Lower leg skin (tissue), 3 donors: ENCODE measurements at regions not wholly inside any gene's neighbourhood (a gene's known extent, or its start where the extent isn't known, plus 50 kb on each side); places are given as distances from the start of the nearest gene placed in this dataset.

Experiments
- CTCF ChIP-seq, 3 donors: fragments of 450-650 bp; IDR thresholded peaks; one replicate each; pipeline ENCODE4 v1.5.1; 2016; ENCODE audit warnings: antibody characterized with exemption in 3 of 3, mild to moderate bottlenecking in 3 of 3, moderate library complexity in 2 of 3
- POLR2A ChIP-seq, 2 donors: fragments of 450-650 bp; IDR thresholded peaks; one replicate each; pipeline ENCODE4 v1.6.1; 2016 to 2017; ENCODE audit warnings: antibody characterized with exemption in 2 of 2, mild to moderate bottlenecking in 1 of 2, moderate library complexity in 1 of 2

GRCh38 chr2:8139668-8140200 is 542.1 kb upstream of the ID2 start:
- TF ChIP-seq CTCF (IDR thresholded peaks at IDR 0.05) (no peak), POLR2A (IDR thresholded peaks at IDR 0.05) (no peak)
